NB4 (cell line): ENCODE measurements at regions not wholly inside any gene's neighbourhood (a gene's known extent, or its start where the extent isn't known, plus 50 kb on each side); places are given as distances from the start of the nearest gene placed in this dataset.

Source experiments
- DNase-seq: peaks from one replicate; pipeline ENCODE4 v3.0.0; 2010; ENCODE audit warnings: low read depth
- H3K4me3 ChIP-seq: one replicate; pipeline ENCODE4 v1.5.1; 2011; ENCODE audit warnings: mild to moderate bottlenecking, low read depth, low read length, moderate library complexity
- CTCF ChIP-seq: IDR thresholded peaks from one replicate; pipeline ENCODE4 v1.5.1; 2012; ENCODE audit warnings: low read depth, low read length
- MAX ChIP-seq: IDR thresholded peaks from 2 replicates; pipeline ENCODE4 v1.6.1; 2011; ENCODE audit warnings: low read depth, low read length
- MYC ChIP-seq: IDR thresholded peaks from 2 replicates; pipeline ENCODE4 v1.6.1; 2011; ENCODE audit warnings: low read depth, low read length
- POLR2A ChIP-seq: IDR thresholded peaks from 2 replicates; pipeline ENCODE4 v1.6.1; 2011; ENCODE audit warnings: mild to moderate bottlenecking; ENCODE audit not compliant: insufficient read length; ENCODE audit errors: extremely low read depth

GRCh38 chr3:176078906-176079305 is 1118.4 kb downstream of the TBL1XR1 start:
- H3K4me3 ChIP-seq, result no peak overlapping the region
- DNase-seq, result no peak
- TF ChIP-seq CTCF (no peak), MYC (no peak), MAX (no peak), POLR2A (no peak)

GRCh38 chr3:176075491-176075890 is 1121.8 kb downstream of the TBL1XR1 start:
- DNase-seq, result no peak
- no peak for TF ChIP-seq CTCF
- no peak for TF ChIP-seq POLR2A
- TF ChIP-seq MAX, result no peak
- TF ChIP-seq MYC, result no peak
- H3K4me3 ChIP-seq, result no peak overlapping the region

GRCh38 chr3:176075046-176075445 is 1122.2 kb downstream of the TBL1XR1 start:
- TF ChIP-seq POLR2A, result no peak
- TF ChIP-seq MYC, result no peak
- no peak for TF ChIP-seq CTCF
- no peak for TF ChIP-seq MAX
- DNase-seq, result no peak
- H3K4me3 ChIP-seq, result no peak overlapping the region

- no peak overlapping the region for H3K4me3 ChIP-seq
- no peak for DNase-seq
- TF ChIP-seq MYC (no peak), CTCF (no peak), POLR2A (no peak), MAX (no peak)
Measured at GRCh38 chr3:176074096-176074495, 1123.2 kb downstream of the TBL1XR1 start.

GRCh38 chr3:176071943-176072342 is 1125.3 kb downstream of the TBL1XR1 start:
- DNase-seq, result no peak
- TF ChIP-seq CTCF, result no peak
- no peak for TF ChIP-seq POLR2A
- no peak for TF ChIP-seq MYC
- TF ChIP-seq MAX, result no peak
- no peak overlapping the region for H3K4me3 ChIP-seq

GRCh38 chr3:176068750-176069149 is 1128.5 kb downstream of the TBL1XR1 start:
- DNase-seq, result no peak
- H3K4me3 ChIP-seq, result no peak overlapping the region
- TF ChIP-seq POLR2A, result no peak
- no peak for TF ChIP-seq MYC
- no peak for TF ChIP-seq CTCF
- TF ChIP-seq MAX, result no peak
